ENCODE measurements at regions not wholly inside any gene's neighbourhood (a gene's known extent, or its start where the extent isn't known, plus 50 kb on each side); places are given as distances from the start of the nearest gene placed in this dataset.

DNA sequence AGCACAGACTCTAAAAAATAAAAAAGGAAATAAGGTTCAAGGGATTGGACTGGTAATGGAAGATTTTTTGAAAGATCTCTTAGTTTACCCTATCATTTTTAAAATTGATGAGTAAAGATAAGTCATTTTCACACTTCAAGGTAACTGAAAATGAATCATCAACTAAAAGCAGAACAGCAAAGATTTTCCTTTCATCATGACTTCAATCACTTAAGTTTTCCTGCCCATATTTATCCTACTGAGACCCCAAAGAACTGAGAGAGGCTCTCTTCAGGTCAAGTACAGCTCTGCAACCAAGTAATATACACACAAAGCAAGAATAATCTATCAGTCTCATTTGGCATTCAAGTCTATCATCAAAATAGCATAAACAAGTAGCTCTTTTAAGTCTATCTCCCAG is 540.7 kb downstream of the METTL4 start:
- in situ Hi-C loops (cut with MboI; ENCODE audit: low sequenced_read_pairs, unreplicated experiment), result no loop called here
- TF ChIP-seq, protein P1, sequence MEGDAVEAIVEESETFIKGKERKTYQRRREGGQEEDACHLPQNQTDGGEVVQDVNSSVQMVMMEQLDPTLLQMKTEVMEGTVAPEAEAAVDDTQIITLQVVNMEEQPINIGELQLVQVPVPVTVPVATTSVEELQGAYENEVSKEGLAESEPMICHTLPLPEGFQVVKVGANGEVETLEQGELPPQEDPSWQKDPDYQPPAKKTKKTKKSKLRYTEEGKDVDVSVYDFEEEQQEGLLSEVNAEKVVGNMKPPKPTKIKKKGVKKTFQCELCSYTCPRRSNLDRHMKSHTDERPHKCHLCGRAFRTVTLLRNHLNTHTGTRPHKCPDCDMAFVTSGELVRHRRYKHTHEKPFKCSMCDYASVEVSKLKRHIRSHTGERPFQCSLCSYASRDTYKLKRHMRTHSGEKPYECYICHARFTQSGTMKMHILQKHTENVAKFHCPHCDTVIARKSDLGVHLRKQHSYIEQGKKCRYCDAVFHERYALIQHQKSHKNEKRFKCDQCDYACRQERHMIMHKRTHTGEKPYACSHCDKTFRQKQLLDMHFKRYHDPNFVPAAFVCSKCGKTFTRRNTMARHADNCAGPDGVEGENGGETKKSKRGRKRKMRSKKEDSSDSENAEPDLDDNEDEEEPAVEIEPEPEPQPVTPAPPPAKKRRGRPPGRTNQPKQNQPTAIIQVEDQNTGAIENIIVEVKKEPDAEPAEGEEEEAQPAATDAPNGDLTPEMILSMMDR (IDR thresholded peaks at IDR 0.05; ENCODE audit: borderline replicate concordance, control extremely low read depth, extremely low read depth, insufficient read depth, missing control alignments), result no peak
- no peak for DNase-seq (ENCODE audit: low spot score)

DNA sequence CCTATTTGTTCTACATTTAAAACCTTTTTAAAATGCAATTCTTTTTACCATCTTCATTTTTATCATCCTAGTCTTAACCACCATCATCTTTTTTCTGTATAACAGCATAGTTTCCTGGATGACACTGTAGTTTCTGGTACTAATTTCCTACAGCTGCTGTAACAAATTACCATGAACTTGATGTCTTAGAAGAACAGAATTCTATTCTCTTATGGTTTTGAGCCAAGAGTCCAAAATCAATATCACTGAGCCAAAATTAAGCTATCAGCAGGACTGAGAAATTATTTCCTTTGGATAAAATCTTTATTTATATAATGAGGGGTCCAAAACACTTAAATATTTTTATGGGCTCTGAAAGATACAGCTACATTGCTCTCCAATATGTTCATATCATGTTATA is 539.3 kb downstream of the METTL4 start:
- DNase-seq (ENCODE audit: low spot score), result no peak
- in situ Hi-C loops (cut with MboI; ENCODE audit: low sequenced_read_pairs, unreplicated experiment), result no loop called here

DNA sequence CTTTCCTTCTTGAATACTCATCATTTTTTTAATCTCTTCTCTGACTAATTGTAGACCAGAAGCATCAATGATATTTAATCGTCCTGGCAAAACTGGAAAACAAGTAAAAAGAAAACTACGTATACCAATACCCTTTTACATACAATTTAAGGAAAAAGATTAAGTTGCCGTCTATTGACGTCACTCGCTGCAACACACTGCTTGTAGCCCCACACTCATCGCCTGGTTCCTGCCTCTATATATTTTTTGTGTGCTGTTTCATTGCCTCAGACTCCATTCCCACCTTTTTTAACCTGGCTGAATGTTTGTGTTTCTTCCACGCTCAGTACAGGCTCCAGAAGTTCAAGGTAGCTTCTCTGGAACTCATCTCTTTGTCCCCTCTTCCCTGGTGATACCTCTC is 536.2 kb downstream of the METTL4 start:
- TF ChIP-seq, protein P1 (IDR thresholded peaks at IDR 0.05; ENCODE audit: borderline replicate concordance, control extremely low read depth, extremely low read depth, insufficient read depth, missing control alignments), result no peak
- no peak for DNase-seq (ENCODE audit: low spot score)
- in situ Hi-C loops (cut with MboI; ENCODE audit: low sequenced_read_pairs, unreplicated experiment), result no loop called here

More for the DNA sequence above, 539.3 kb downstream of the METTL4 start:
- TF ChIP-seq, protein P1 (IDR thresholded peaks at IDR 0.05; ENCODE audit: borderline replicate concordance, control extremely low read depth, extremely low read depth, insufficient read depth, missing control alignments), result no peak

DNA sequence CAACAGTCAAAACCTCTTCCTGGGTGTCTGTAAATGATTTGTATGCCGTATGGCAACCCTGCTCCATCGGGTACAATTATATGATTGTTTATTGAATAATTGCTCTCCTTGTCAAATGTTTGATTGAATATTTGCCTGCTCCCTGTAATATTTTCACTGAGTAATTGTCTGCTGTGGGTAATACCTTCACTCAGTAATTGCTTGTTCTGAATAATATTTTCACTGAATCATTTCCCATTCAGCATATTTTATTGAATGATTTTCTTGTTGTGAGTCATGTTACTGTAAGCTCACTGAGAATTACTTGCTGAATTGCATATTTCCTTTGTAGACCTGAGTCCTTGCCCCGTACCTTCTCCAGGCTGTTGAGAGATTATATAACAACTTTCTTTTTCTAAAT is 535.2 kb downstream of the METTL4 start:
- TF ChIP-seq, protein P1 (IDR thresholded peaks at IDR 0.05; ENCODE audit: borderline replicate concordance, control extremely low read depth, extremely low read depth, insufficient read depth, missing control alignments), result no peak

DNA sequence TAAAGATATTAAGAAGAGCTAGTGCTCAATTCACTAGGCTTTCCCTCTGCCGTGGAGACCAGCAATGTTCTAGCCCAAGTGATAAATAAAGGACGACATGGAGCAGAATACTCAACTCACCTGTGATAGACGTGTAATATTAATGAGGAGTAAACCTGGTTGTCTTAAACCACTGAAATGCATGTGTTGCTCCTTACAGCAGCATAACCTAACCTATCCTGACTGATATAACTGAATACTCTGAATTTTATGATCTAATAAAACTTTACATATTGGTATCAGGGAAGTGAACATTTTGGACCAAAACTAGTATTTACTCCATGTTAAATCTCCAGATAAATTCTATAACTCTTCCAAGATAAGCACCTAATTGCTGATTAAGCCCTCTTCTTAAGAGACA is 531.0 kb downstream of the METTL4 start:
- TF ChIP-seq, protein P1 (IDR thresholded peaks at IDR 0.05; ENCODE audit: borderline replicate concordance, control extremely low read depth, extremely low read depth, insufficient read depth, missing control alignments), result no peak
- in situ Hi-C loops (cut with MboI; ENCODE audit: low sequenced_read_pairs, unreplicated experiment), result no loop called here
- no peak for DNase-seq (ENCODE audit: low spot score)

More for the DNA sequence above, 535.2 kb downstream of the METTL4 start:
- no peak for DNase-seq (ENCODE audit: low spot score)
- in situ Hi-C loops (cut with MboI; ENCODE audit: low sequenced_read_pairs, unreplicated experiment), result no loop called here

DNA sequence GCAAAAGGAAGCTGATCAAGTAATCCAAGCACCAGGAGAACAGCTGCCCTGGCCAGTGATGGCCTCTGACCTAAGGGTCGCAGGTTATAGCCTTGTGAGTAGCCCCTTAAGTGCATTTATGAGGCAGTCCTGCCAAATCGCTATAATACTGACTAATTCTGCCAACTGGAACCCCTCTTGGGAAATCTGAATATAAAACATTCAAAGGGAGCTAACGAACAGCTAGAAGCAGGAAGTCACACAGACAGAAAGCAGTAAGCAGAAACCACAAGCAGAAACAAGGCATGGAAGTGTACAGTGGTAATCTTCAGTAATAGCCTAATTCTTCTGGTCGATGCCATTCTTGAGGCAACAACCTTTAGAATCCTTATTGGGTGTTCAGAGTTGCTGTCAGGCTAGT is 521.3 kb downstream of the METTL4 start:
- in situ Hi-C loops (cut with MboI; ENCODE audit: low sequenced_read_pairs, unreplicated experiment), result no loop called here
- no peak for DNase-seq (ENCODE audit: low spot score)
- TF ChIP-seq, protein P1 (IDR thresholded peaks at IDR 0.05; ENCODE audit: borderline replicate concordance, control extremely low read depth, extremely low read depth, insufficient read depth, missing control alignments), result no peak

DNA sequence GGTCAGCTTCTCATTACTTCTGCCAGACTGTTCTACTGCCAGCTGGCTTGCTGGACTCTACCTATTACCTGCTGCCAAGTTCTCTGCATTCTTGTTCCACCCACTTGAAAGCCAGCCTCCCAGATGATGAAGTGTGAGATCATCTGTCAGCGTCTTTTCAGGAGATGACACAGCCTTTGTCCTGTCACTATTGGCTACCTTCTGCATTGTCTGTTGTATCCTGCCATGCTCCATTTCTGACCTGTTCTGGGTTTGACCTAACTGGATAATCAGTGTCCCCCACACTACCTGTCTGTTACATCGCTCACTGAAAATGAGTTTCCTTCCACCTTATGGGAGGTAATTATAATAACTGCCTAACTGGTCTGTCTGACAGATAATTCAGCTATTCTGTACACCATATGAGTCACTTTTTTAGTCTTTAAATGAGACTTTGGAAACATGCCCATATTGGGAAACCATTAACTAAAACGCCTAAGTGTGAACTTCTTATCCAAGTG is 520.6 kb downstream of the METTL4 start:
- in situ Hi-C loops (cut with MboI; ENCODE audit: low sequenced_read_pairs, unreplicated experiment), result no loop called here
- TF ChIP-seq, protein P1 (IDR thresholded peaks at IDR 0.05; ENCODE audit: borderline replicate concordance, control extremely low read depth, extremely low read depth, insufficient read depth, missing control alignments), result no peak
- no peak for DNase-seq (ENCODE audit: low spot score)
